GM12801 (cell line): ENCODE measurements at regions not wholly inside any gene's neighbourhood (a gene's known extent, or its start where the extent isn't known, plus 50 kb on each side); places are given as distances from the start of the nearest gene placed in this dataset.

Source experiments
- CTCF ChIP-seq: IDR thresholded peaks from one replicate; pipeline ENCODE4 v1.5.1; 2011; ENCODE audit warnings: control low read depth; ENCODE audit not compliant: insufficient read length; ENCODE audit errors: extremely low read depth

- no peak for TF ChIP-seq CTCF
Observed at GRCh38 chr7:87007038-87007437, 52.4 kb downstream of the ELAPOR2 start.

GRCh38 chr7:87004956-87005355 lies 54.5 kb downstream of the ELAPOR2 start:
- TF ChIP-seq CTCF = no peak

GRCh38 chr7:87003872-87004798 lies 55.3 kb downstream of the ELAPOR2 start:
- no peak for TF ChIP-seq CTCF

- no peak for TF ChIP-seq CTCF
Observed at GRCh38 chr7:87001214-87001613, 58.2 kb downstream of the ELAPOR2 start.

- TF ChIP-seq CTCF = no peak
Observed at GRCh38 chr7:87000344-87000743, 59.1 kb downstream of the ELAPOR2 start.

- TF ChIP-seq CTCF = no peak
Observed at GRCh38 chr7:86999750-87000149, 59.7 kb downstream of the ELAPOR2 start.

- no peak for TF ChIP-seq CTCF
Observed at GRCh38 chr7:86995814-86996213, 63.6 kb downstream of the ELAPOR2 start.
